NCI-H2081 (cell line): ENCODE measurements at regions not wholly inside any gene's neighbourhood (a gene's known extent, or its start where the extent isn't known, plus 50 kb on each side); places are given as distances from the start of the nearest gene placed in this dataset.

ENCODE experiments used
- DNase-seq, 2 experiments: peaks; one replicate each; lab custom pipeline; 2025; lab: John Stamatoyannopoulos, UW

- no peak for DNase-seq
Observed at GRCh38 chr18:38930881-38931753, 1365.5 kb upstream of the CELF4 start.

- DNase-seq = no peak
Observed at GRCh38 chr18:38923540-38923939, 1357.9 kb upstream of the CELF4 start.

DNA sequence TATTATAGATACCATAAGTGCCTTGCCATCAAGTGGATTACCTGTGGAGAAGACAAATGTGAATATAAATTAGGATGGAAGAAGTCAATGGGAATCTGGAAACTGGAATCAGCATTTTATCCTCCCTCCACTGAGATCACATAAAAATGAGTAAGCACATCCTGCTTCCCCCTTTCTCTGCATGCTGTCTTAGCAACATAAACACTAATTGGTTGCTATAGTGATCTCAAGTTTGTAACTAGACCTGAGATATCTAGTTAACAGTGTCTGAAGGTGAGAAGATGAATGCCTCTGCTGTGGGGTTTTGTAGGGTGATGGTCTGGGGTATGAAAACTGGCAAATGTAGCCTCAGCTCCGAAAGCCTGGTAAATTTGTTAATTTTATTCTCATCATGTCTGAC lies 1357.5 kb upstream of the CELF4 start:
- DNase-seq = peak; percentile 4 to 60

DNA sequence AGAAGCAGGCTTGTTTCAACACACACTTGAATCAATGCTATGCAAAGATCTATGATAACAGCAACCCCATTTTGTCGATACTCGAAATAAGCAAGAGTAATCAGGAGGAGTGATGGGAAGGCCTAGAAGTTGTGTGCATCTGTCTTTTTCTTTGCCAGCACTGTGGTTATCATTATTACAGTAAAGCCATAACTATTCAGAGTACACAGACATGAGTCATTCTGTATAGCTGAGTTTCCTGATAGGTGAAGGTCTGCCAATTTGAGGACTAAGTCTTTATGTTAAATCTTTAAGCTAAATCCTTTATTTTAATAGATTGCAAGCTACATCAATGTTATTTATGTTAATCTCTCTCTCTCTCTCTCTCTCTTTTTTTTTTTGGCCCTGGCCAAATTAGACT lies 1344.4 kb upstream of the CELF4 start:
- DNase-seq = no peak

DNA sequence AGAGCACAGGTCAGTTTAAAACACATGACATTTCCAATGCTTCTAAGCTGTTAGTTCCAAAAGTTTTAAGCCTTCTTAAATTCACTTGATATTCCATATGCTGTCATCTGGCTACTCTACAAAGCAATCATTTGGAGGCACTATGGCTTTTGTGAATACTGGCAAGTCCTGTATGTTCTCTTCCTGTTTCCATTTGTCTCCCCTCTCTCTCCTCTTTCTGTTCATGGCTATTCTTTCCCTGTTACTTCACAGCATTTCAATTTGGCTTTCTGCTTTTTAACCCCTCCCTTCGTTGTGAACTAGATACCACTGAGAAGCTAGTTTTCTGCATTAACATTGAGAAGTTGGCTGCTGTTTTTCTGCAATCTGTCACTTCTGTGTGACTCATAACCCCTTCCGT lies 1337.2 kb upstream of the CELF4 start:
- no peak for DNase-seq

DNA sequence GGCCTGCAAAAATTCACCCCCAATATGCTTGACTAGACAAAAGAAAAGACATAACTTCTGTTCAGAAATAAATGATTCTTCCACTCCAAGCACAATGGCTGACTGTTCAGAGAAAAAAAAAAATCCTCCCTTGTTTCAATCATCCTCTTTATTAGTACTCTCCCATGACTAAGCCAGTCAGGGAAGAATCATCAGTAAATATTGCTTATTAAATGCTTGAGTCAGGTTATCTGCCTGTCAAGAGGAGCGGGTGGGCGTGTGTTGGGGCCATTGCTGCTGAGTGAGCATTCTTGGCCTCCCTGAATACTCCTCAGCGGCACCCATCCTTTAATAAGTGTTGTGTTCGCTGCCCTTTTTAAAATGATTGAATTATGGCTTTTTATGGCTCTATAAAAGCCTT lies 1334.8 kb upstream of the CELF4 start:
- DNase-seq = no peak

- DNase-seq = no peak
Observed at GRCh38 chr18:38900031-38900430, 1334.4 kb upstream of the CELF4 start.

DNA sequence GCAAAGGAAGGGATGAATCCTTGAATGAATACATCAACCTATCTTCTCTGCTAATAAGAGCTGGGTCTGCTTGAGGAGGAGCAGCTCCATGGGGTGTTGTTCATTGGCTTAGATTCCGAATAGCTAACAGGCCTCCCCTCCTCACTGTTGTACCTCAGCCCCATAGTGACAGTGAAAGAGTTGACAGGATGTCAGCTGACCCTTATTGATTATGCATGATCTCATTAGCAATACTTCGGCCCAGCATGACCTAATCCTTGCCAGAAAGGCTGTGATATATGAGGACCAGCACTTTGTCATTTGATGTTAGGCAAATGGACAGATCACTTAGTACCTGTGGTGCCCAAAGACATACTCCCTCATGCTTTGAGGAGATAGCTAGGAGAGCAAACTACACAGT lies 1333.7 kb upstream of the CELF4 start:
- DNase-seq = no peak

DNA sequence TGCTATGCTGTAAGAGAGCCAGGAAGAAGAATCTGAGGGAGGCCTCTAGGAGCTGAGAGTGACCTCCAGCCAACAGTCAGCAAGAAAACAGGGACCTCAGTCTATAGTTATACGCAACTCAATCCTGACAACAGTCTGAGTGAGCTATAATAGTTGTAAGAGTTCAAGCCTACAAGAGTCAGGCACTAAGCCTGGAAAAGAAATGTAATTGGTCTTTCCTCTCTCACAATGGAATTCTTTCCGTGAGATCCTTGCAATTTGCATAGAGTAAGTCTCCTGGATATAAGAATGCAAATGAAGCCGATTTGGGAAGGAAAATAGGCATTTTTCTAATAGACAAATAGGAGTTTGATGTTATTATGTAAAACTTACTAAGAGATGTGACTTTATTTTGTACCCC lies 1332.6 kb upstream of the CELF4 start:
- DNase-seq = no peak

- no peak for DNase-seq
Observed at GRCh38 chr18:38895560-38895959, 1330.0 kb upstream of the CELF4 start.

- no peak for DNase-seq
Observed at GRCh38 chr18:38887671-38888020, 1322.0 kb upstream of the CELF4 start.

DNA sequence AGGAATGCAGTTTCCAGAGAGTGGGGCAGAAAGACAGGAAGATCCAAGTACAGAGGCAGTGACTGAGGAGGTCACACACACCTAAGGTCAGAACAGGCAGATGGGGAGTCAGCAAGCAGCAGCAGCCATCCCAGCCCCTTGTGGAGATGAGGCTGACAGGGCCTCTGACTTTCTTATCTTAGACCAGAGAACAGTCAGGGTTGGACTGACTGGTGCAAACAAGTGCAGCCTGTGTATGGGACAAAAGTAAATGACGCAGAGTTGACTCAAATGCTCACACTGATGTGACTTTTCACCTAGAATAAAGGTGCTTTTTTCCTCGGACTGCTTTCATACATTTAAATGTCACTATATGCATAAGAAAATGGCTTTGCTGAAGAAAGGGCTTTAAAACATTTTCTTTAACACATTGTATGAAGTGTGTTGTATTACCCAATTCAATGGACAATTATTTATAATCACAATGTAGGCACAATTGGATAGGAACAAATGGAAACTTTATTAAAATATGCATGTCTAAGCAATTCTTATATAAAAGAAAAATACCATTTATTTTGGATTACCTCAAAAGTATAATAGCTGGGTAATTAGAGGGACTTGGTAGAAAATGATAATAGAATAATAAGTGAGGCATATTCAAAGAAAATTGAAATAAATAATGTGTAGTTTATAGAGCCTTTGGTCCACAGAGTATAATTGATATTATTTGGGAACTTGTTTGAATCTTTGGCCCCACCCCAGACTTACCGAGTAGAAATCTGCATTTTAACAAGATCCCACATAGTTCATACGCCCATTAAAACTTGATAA lies 1321.5 kb upstream of the CELF4 start:
- no peak for DNase-seq

DNA sequence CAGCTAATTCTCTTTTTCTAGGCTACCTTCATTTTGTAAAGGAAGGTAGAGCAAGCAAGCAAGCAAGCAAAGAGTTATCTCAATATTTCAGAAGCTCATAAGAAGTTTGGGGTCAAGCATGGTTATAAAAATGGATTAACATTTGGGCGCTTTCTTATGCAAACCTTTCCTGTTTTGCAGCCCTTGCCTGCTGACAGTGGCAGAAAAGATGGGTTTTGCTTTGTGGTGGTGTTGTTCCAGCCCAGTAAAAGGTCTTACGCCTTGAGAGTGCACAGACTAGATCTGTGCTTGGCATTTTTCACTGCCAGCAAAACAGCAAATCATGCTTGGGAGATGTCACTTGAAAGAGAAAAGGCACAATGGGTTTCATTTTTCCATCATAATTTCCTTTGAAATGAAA lies 1320.6 kb upstream of the CELF4 start:
- DNase-seq = no peak

GRCh38 chr18:38884050-38884449 lies 1318.5 kb upstream of the CELF4 start:
- DNase-seq = no peak

- no peak for DNase-seq
Observed at GRCh38 chr18:38883111-38883510, 1317.5 kb upstream of the CELF4 start.

DNA sequence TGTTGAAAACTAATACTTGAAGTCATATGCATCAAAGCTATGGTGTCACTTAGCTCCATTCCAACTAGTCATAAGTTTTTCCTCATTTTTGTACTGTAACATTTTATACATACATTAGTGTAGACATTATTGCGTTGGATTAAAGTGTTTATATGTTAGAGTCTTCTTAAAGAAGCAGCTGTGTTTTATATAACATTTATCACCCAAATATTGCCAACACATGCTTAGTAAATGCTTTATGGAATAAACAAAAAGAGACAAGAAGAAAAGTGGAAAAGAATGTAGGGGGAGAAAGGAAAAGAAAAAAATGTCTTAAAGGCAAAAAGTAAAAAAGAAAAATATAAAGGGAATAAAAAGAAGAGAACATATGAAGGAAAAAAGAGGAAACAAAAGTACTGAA lies 1314.3 kb upstream of the CELF4 start:
- DNase-seq = no peak

- no peak for DNase-seq
Observed at GRCh38 chr18:38872342-38872741, 1306.7 kb upstream of the CELF4 start.

DNA sequence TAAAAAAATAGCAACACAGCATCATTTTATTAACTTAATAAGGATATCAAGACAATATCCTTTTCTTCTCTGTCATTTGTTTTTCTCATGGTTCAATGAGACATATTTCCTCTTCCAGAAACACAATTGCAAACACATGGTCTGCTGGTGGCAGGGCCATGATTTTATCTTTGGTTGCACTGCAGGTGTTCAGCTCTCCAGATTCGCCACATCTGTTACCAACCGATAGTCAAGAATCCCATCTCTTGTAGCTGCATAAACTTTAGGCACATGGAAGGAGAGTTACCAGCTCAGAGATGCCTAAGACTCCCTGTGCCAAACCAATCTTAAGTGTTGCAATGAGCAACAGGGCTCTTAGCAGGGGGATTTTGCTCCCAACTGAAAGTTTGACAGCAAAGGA lies 1303.2 kb upstream of the CELF4 start:
- no peak for DNase-seq

DNA sequence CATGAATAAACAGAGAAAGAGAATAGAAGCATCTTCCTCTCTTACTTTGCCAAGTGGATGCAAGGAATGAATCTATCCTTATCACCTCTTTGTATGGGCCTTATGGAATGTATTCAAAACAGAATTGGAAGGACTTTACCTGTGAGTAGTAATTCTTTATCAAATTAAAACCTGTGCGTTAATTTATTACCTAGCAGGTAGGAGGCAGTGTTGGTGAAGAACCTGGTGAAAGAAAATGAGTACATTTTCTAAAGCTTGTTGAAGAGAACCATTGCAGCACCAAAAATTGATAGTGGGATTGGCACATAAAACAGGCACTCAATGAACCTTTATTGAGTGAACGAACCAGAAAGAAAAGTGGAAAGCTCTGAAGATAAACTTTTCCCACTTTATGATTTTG lies 1302.1 kb upstream of the CELF4 start:
- DNase-seq = no peak

DNA sequence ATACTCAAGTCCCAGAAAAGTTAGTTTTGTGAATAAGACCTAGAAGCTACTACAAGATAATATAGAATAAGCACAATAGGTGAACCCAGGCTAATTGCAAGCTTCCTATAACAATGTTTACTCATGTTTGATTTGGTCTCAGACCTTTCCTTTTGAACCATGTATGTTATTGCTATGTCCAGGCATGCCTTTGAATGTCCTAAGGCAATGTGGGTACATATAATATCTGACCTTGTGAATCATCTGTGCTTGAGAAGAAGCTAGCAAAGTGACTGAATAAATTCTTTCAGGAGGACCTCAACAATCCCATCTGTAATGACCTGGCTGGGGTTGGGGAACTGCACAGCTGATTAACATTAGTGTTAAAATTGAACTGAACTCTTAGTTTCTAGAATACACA lies 1285.9 kb upstream of the CELF4 start:
- no peak for DNase-seq

DNA sequence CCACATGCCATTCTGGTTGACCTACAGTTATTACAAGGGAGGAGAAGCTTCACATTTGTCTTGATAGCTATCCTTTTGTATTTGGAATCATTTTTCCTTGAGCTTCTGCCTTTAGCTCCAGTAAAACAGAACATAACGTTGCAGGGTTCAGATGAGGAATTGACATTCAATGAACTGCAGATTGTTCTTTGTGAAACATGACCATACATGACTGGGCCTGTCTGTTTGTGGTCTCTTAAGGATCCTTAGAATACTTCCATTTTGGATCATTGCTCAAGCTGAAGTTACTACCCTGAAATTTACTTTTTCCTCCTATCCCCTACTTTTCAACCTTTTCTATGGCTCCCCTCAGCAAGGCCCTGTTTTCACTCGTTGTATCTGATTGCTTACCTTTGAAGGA lies 1281.7 kb upstream of the CELF4 start:
- no peak for DNase-seq

- DNase-seq = no peak
Observed at GRCh38 chr18:38843291-38843690, 1277.7 kb upstream of the CELF4 start.

GRCh38 chr18:38826247-38826646 lies 1260.6 kb upstream of the CELF4 start:
- no peak for DNase-seq

- DNase-seq = no peak
Observed at GRCh38 chr18:38811209-38811608, 1245.6 kb upstream of the CELF4 start.
